GM21423 (cell line): ENCODE measurements at regions not wholly inside any gene's neighbourhood (a gene's known extent, or its start where the extent isn't known, plus 50 kb on each side); places are given as distances from the start of the nearest gene placed in this dataset.

ENCODE experiments used
- ATAC-seq: cut with Tn5 transposase; IDR thresholded peaks from one replicate; pipeline ENCODE4 v1.9.1; 2021; ENCODE audit warnings: mild to moderate bottlenecking, moderate library complexity; ENCODE audit not compliant: unreplicated experiment

- no peak for ATAC-seq
Observed at GRCh38 chr16:51374790-51375189, 223.7 kb upstream of the SALL1 start.

- no peak for ATAC-seq
Observed at GRCh38 chr16:51374346-51374745, 223.3 kb upstream of the SALL1 start.

GRCh38 chr16:51365715-51366114, 214.6 kb upstream of the SALL1 start:
- no peak for ATAC-seq

GRCh38 chr16:51359141-51359955, 208.3 kb upstream of the SALL1 start:
- no peak for ATAC-seq

GRCh38 chr16:51357839-51358238, 206.8 kb upstream of the SALL1 start:
- no peak for ATAC-seq

- ATAC-seq = no peak
Observed at GRCh38 chr16:51355875-51356274, 204.8 kb upstream of the SALL1 start.

GRCh38 chr16:51355195-51355594, 204.1 kb upstream of the SALL1 start:
- ATAC-seq = no peak

GRCh38 chr16:51353055-51353454, 202.0 kb upstream of the SALL1 start:
- no peak for ATAC-seq

GRCh38 chr16:51349626-51350025, 198.6 kb upstream of the SALL1 start:
- no peak for ATAC-seq

GRCh38 chr16:51343411-51343810, 192.3 kb upstream of the SALL1 start:
- no peak for ATAC-seq

- no peak for ATAC-seq
Observed at GRCh38 chr16:51341204-51341603, 190.1 kb upstream of the SALL1 start.

GRCh38 chr16:51337662-51338061, 186.6 kb upstream of the SALL1 start:
- ATAC-seq = no peak

- ATAC-seq = no peak
Observed at GRCh38 chr16:51328733-51329132, 177.7 kb upstream of the SALL1 start.

- no peak for ATAC-seq
Observed at GRCh38 chr16:51327001-51327400, 175.9 kb upstream of the SALL1 start.

GRCh38 chr16:51326131-51326856, 175.2 kb upstream of the SALL1 start:
- ATAC-seq = no peak

GRCh38 chr16:51321251-51321650, 170.2 kb upstream of the SALL1 start:
- ATAC-seq = no peak

- ATAC-seq = no peak
Observed at GRCh38 chr16:51317575-51317974, 166.5 kb upstream of the SALL1 start.

GRCh38 chr16:51313198-51313597, 162.1 kb upstream of the SALL1 start:
- no peak for ATAC-seq

- no peak for ATAC-seq
Observed at GRCh38 chr16:51312363-51313150, 161.5 kb upstream of the SALL1 start.

- ATAC-seq = no peak
Observed at GRCh38 chr16:51310159-51310558, 159.1 kb upstream of the SALL1 start.

GRCh38 chr16:51306886-51307595, 156.0 kb upstream of the SALL1 start:
- ATAC-seq = no peak
